Neural cell (in vitro differentiated cells): ENCODE measurements at regions not wholly inside any gene's neighbourhood (a gene's known extent, or its start where the extent isn't known, plus 50 kb on each side); places are given as distances from the start of the nearest gene placed in this dataset.

Source experiments
- CTCF ChIP-seq: fragments of 450-650 bp; IDR thresholded peaks from 2 replicates; pipeline ENCODE4 v1.5.1; 2014; ENCODE audit warnings: antibody characterized with exemption, mild to moderate bottlenecking, moderate library complexity; ENCODE audit not compliant: poor library complexity, severe bottlenecking
- EP300 ChIP-seq: fragments of 450-650 bp; conservative IDR thresholded peaks from 2 replicates; pipeline ENCODE4 v1.6.1; 2014; ENCODE audit warnings: antibody characterized with exemption, mild to moderate bottlenecking, moderate library complexity; ENCODE audit not compliant: poor library complexity, severe bottlenecking
- EZH2 ChIP-seq: fragments of 200-600, 300-800 bp; shearing (Covaris generic), sonication (generic); IDR thresholded peaks from 2 replicates; pipeline ENCODE4 v1.6.1; 2014; ENCODE audit warnings: antibody characterized with exemption, low read length, borderline replicate concordance, mild to moderate bottlenecking; ENCODE audit not compliant: insufficient read depth, poor library complexity, severe bottlenecking
- MXI1 ChIP-seq: fragments of 450-650 bp; conservative IDR thresholded peaks from 2 replicates; pipeline ENCODE4 v1.6.1; 2014; ENCODE audit warnings: antibody characterized with exemption, mild to moderate bottlenecking; ENCODE audit not compliant: poor library complexity, severe bottlenecking
- POLR2AphosphoS5 ChIP-seq: IDR thresholded peaks from 2 replicates; pipeline ENCODE4 v1.6.1; 2012
- RAD21 ChIP-seq: fragments of 450-650 bp; conservative IDR thresholded peaks from 2 replicates; pipeline ENCODE4 v1.6.1; 2014; ENCODE audit warnings: antibody characterized with exemption, mild to moderate bottlenecking, moderate library complexity
- REST ChIP-seq: IDR thresholded peaks from 2 replicates; pipeline ENCODE4 v1.6.1; 2012; ENCODE audit warnings: borderline replicate concordance
- SMC3 ChIP-seq: fragments of 450-650 bp; conservative IDR thresholded peaks from 2 replicates; pipeline ENCODE4 v1.6.1; 2014; ENCODE audit warnings: antibody characterized with exemption, mild to moderate bottlenecking, moderate library complexity; ENCODE audit not compliant: poor library complexity
- TAF1 ChIP-seq: IDR thresholded peaks from 2 replicates; pipeline ENCODE4 v1.6.1; 2012; ENCODE audit warnings: low read depth

DNA sequence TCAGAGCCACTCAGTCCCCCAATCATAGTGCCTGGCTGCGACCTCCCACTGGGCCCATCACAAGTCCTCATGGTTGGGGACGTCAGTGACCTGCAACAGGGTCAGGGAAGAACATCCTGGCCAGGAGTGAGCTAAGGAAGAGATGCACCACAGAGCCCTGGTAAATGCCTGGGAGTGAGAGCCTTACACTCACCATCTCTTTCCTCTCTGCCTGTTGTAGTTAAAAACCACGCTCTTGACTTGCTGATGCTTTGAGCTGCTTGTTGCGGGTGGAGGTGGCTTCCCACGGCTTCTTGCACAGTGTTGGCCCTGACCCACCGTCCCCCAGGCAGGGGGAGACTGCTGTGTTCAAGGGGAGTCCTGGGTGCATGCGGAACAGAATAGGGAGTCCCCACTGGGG lies 91.1 kb upstream of the RGMA start:
- TF ChIP-seq CTCF: no peak
- TF ChIP-seq POLR2AphosphoS5: no peak
- no peak for TF ChIP-seq EP300
- TF ChIP-seq EZH2: no peak
- no peak for TF ChIP-seq TAF1
- TF ChIP-seq RAD21: no peak
- TF ChIP-seq MXI1: no peak
- no peak for TF ChIP-seq SMC3
- TF ChIP-seq REST: no peak
